Neuronal stem cell (in vitro differentiated cells): ENCODE measurements at regions not wholly inside any gene's neighbourhood (a gene's known extent, or its start where the extent isn't known, plus 50 kb on each side); places are given as distances from the start of the nearest gene placed in this dataset.

Experiments
- DNase-seq: peaks from one replicate; pipeline ENCODE4 v3.0.0-alpha.2; 2013; ENCODE audit warnings: low spot score
- H2AFZ ChIP-seq: one replicate; pipeline ENCODE4 v1.6.1; 2013; ENCODE audit warnings: mild to moderate bottlenecking, low read length, inconsistent platforms
- H2AK5ac ChIP-seq: 2 replicates; pipeline ENCODE4 v1.6.1; 2013; ENCODE audit warnings: low read depth, mild to moderate bottlenecking, inconsistent platforms, low read length, moderate library complexity, mixed read lengths
- H2BK120ac ChIP-seq: 2 replicates; pipeline ENCODE4 v1.6.1; 2013; ENCODE audit warnings: low read depth, mild to moderate bottlenecking, inconsistent platforms, low read length, moderate library complexity, mixed read lengths
- H2BK12ac ChIP-seq: one replicate; pipeline ENCODE4 v1.6.1; 2013; ENCODE audit warnings: low read length, inconsistent platforms
- H2BK15ac ChIP-seq: 2 replicates; pipeline ENCODE4 v1.6.1; 2013; ENCODE audit warnings: mild to moderate bottlenecking, low read length, inconsistent platforms, mixed read lengths
- H2BK5ac ChIP-seq: one replicate; pipeline ENCODE4 v1.6.1; 2013; ENCODE audit warnings: inconsistent platforms, mild to moderate bottlenecking, low read length, moderate library complexity
- H3K14ac ChIP-seq: one replicate; pipeline ENCODE4 v1.6.1; 2013; ENCODE audit warnings: low read length, inconsistent platforms
- H3K18ac ChIP-seq: 2 replicates; pipeline ENCODE4 v1.6.1; 2013; ENCODE audit warnings: low read length, inconsistent platforms
- H3K23ac ChIP-seq: 2 replicates; pipeline ENCODE4 v1.6.1; 2013; ENCODE audit warnings: low read depth, mild to moderate bottlenecking, mixed read lengths, low read length, inconsistent platforms; ENCODE audit not compliant: poor library complexity
- H3K27ac ChIP-seq: replicated peaks from 3 replicates; pipeline ENCODE4 v1.5.1; 2013; ENCODE audit warnings: low read length, inconsistent platforms
- H3K27me3 ChIP-seq, 3 experiments: 2 replicates each; pipeline ENCODE4 v1.6.1; 2013; ENCODE audit warnings: low read length in 3 of 3, mild to moderate bottlenecking in 2 of 3, inconsistent platforms in 1 of 3, low read depth in 1 of 3, mixed read lengths in 1 of 3, moderate library complexity in 1 of 3; ENCODE audit not compliant: control insufficient read depth in 3 of 3, insufficient read depth in 3 of 3
- H3K36me3 ChIP-seq, 2 donors: replicated peaks in 1 of 2; 2 replicates each; pipeline ENCODE4 v1.6.1; 2013; ENCODE audit warnings: low read length in 2 of 2; ENCODE audit not compliant: control insufficient read depth in 2 of 2, insufficient read depth in 2 of 2
- H3K4ac ChIP-seq: 2 replicates; pipeline ENCODE4 v1.6.1; 2013; ENCODE audit warnings: inconsistent platforms, mild to moderate bottlenecking, low read length, moderate library complexity
- H3K4me1 ChIP-seq, 2 donors: 1 replicate in 1 of 2; 2 replicates in 1 of 2; pipeline ENCODE4 v1.6.1; 2013; ENCODE audit warnings: low read length in 2 of 2, low read depth in 1 of 2; ENCODE audit not compliant: control insufficient read depth in 2 of 2, insufficient read depth in 1 of 2
- H3K4me2 ChIP-seq: one replicate; pipeline ENCODE4 v1.6.1; 2013; ENCODE audit warnings: mild to moderate bottlenecking, low read length, inconsistent platforms; ENCODE audit not compliant: insufficient read depth, poor library complexity, severe bottlenecking
- H3K4me3 ChIP-seq, 2 donors: 2 replicates each; pipeline ENCODE4 v1.5.1; 2013; ENCODE audit warnings: low read length in 2 of 2, mild to moderate bottlenecking in 2 of 2, inconsistent platforms in 1 of 2, moderate library complexity in 1 of 2
- H3K79me1 ChIP-seq: one replicate; pipeline ENCODE4 v1.6.1; 2013; ENCODE audit warnings: low read depth, mild to moderate bottlenecking, inconsistent platforms, low read length, moderate library complexity
- H3K9ac ChIP-seq: one replicate; pipeline ENCODE4 v1.6.1; 2013; ENCODE audit warnings: mild to moderate bottlenecking, low read depth, low read length, inconsistent platforms; ENCODE audit not compliant: poor library complexity
- H3K9me3 ChIP-seq, 2 donors: replicated peaks in 1 of 2; 2 replicates each; pipeline versions ENCODE3 to v1.6.1; 2013; ENCODE audit warnings: low read length in 2 of 2, mild to moderate bottlenecking in 2 of 2, inconsistent platforms in 1 of 2, low read depth in 1 of 2, mixed read lengths in 1 of 2, moderate library complexity in 1 of 2; ENCODE audit not compliant: control insufficient read depth in 2 of 2, insufficient read depth in 1 of 2
- H4K8ac ChIP-seq: one replicate; pipeline ENCODE4 v1.6.1; 2013; ENCODE audit warnings: low read depth, mild to moderate bottlenecking, inconsistent platforms, low read length, moderate library complexity
- H4K91ac ChIP-seq: one replicate; pipeline ENCODE4 v1.6.1; 2013; ENCODE audit warnings: low read length, low read depth, mild to moderate bottlenecking, inconsistent platforms; ENCODE audit not compliant: poor library complexity
- WGBS, 2 donors: extraction: QIAGEN DNeasy Blood & Tissue Kit; methylation state at CpG; one replicate each; pipeline ENCODE4 v1.1.7; 2013; ENCODE audit warnings: missing lambda C conversion rate in 2 of 2, mixed read lengths in 1 of 2; ENCODE audit not compliant: insufficient read length in 2 of 2, insufficient replicate concordance in 1 of 2; ENCODE audit errors: extremely low coverage in 2 of 2; 5-methylcytosine and 5-hydroxymethylcytosine counted together

DNA sequence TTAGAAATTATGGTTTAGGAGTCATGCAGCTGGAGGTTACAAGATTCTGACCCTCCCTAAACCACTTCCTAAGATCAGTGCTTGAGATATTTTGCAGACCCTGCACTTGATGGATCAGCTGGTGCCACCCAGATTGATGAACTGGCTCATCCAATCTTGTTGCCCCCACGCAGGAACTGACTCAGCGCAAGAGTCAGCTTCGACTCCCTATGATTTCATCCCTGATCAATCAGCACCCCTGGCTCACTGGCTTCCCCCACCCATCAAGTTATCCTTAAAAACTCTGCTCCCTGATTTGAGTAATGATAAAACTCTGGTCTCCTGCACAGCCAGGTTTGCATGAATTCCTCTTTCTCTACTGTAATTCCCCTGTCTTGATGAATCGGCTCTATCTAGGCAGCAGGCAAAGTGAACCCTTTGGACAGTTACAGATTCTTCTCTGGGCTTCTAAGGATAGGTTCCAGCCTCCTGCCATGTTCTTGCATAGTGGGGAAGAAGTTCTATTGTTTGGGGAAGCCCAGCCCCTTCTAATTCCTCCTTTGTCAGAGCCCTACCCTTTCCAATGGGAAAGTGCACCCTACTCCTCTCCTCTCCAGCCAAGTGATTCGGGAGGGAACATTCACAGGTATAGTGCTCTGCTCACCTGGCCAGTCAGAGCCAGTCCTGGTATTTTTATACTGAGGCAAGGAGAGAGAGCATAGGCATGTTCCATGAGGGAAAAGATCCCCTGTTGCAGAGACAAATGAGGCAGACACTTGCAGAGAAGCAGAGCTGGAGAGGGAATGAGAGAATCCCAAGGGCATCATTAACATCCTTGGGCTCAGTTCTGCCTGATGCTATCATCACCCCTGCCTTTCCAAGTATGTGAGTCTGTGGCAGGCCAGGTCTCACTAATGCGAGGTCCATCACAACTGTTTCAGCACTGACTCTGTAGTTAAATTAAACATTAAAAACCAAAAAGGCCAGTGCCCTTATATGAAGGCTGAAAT is 224.4 kb upstream of the GALNT17 start:
- no peak overlapping the region for H3K9ac ChIP-seq
- H2AFZ ChIP-seq, result no peak overlapping the region
- H3K14ac ChIP-seq, result no peak overlapping the region
- no peak overlapping the region for H3K4me2 ChIP-seq
- H3K4ac ChIP-seq, result no peak overlapping the region
- DNase-seq, result no peak
- H3K23ac ChIP-seq, result no peak overlapping the region
- peaks cover 0 to 3% (median 0%) of the 10 kb centered on the region in 3 experiments for H3K27me3 ChIP-seq
- H2BK120ac ChIP-seq, result no peak overlapping the region
- H2AK5ac ChIP-seq, result no peak overlapping the region
- H2BK5ac ChIP-seq, result no peak overlapping the region
- no peaks in the 10 kb centered on the region for H3K36me3 ChIP-seq
- H3K18ac ChIP-seq, result no peak overlapping the region
- no peak overlapping the region for H3K27ac ChIP-seq
- no peak overlapping the region for H2BK12ac ChIP-seq
- H3K79me1 ChIP-seq, result no peaks in the 10 kb centered on the region
- no peak overlapping the region for H4K8ac ChIP-seq
- no CpG with 5 or more reads among the region's 6 CpGs for WGBS, 2 donors
- H2BK15ac ChIP-seq, result no peak overlapping the region
- H3K4me3 ChIP-seq, result no peak overlapping the region
- H4K91ac ChIP-seq, result no peak overlapping the region
- H3K9me3 ChIP-seq, result no peaks in the 10 kb centered on the region
- H3K4me1 ChIP-seq, result peaks cover 6 to 8% of the 10 kb centered on the region in 2 donors

DNA sequence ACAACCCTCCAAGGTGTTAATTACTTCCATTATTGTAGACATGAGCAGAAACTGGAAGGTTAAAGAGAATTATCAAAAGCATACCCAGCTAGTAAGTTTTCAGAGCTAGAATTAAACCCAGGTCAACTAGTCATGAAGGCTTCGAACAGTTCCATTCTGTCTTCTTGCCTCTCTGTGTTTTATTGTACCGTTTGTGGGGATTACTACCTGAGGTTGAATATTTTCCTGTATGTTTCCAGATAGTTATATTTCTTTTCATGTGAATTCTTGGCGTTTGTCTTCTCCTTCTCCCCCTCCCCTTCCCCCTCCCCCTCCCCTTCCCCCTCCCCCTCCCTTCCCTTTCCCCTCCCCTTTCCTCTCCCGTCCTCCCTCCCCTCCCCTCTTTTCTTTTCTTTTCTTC is 218.0 kb upstream of the GALNT17 start:
- Histone ChIP-seq H3K23ac (no peak overlapping the region), H3K4me3 (no peak overlapping the region), H4K8ac (no peak overlapping the region), H3K9me3 (peaks cover 0 to 2% of the 10 kb centered on the region in 2 donors), H2AFZ (no peak overlapping the region), H4K91ac (no peak overlapping the region), H3K27ac (no peak overlapping the region), H3K4me1 (no peaks in the 10 kb centered on the region), H2BK15ac (no peak overlapping the region), H3K4me2 (no peak overlapping the region), H2BK120ac (no peak overlapping the region), H2BK5ac (no peak overlapping the region), H2BK12ac (no peak overlapping the region), H3K27me3 (no peaks in the 10 kb centered on the region), H3K14ac (no peak overlapping the region), H3K18ac (no peak overlapping the region), H3K4ac (no peak overlapping the region), H3K79me1 (no peaks in the 10 kb centered on the region), H2AK5ac (no peak overlapping the region), H3K36me3 (no peaks in the 10 kb centered on the region), H3K9ac (no peak overlapping the region)
- DNase-seq, result no peak
- no CpG with 5 or more reads among the region's 4 CpGs for whole genome bisulfite sequencing, 2 donors

DNA sequence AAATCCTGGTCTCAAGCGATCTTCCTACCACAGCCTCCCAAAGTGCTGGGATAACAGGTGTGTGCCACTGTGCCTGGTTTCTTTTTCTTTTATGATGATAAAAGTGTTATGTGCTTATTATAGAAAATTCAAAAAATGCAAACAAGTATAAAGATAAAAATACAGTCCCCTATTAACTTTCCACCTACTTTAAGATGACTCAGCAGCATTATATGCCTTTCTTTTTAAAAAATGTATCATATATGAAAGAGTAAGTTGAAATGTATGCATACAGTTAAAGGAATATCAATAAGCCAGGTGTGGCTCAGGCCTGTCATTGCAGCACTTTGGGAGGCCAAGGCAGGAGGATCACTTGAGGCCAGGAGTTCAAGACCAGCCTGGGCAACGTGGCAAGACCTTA is 216.9 kb upstream of the GALNT17 start:
- Histone ChIP-seq H3K27ac (no peak overlapping the region), H4K8ac (no peak overlapping the region), H3K79me1 (no peaks in the 10 kb centered on the region), H3K9me3 (peaks cover 0 to 2% of the 10 kb centered on the region in 2 donors), H3K4me2 (no peak overlapping the region), H3K18ac (no peak overlapping the region), H4K91ac (no peak overlapping the region), H2BK5ac (no peak overlapping the region), H3K4me3 (no peak overlapping the region), H2BK12ac (no peak overlapping the region), H2BK120ac (no peak overlapping the region), H2AK5ac (no peak overlapping the region), H3K14ac (no peak overlapping the region), H2BK15ac (no peak overlapping the region), H3K36me3 (no peaks in the 10 kb centered on the region), H3K4ac (no peak overlapping the region), H2AFZ (no peak overlapping the region), H3K9ac (no peak overlapping the region), H3K27me3 (no peaks in the 10 kb centered on the region), H3K23ac (no peak overlapping the region), H3K4me1 (peaks cover 0 to 2% of the 10 kb centered on the region in 2 donors)
- no peak for DNase-seq
- no CpG with 5 or more reads among the region's 2 CpGs for WGBS, 2 donors

DNA sequence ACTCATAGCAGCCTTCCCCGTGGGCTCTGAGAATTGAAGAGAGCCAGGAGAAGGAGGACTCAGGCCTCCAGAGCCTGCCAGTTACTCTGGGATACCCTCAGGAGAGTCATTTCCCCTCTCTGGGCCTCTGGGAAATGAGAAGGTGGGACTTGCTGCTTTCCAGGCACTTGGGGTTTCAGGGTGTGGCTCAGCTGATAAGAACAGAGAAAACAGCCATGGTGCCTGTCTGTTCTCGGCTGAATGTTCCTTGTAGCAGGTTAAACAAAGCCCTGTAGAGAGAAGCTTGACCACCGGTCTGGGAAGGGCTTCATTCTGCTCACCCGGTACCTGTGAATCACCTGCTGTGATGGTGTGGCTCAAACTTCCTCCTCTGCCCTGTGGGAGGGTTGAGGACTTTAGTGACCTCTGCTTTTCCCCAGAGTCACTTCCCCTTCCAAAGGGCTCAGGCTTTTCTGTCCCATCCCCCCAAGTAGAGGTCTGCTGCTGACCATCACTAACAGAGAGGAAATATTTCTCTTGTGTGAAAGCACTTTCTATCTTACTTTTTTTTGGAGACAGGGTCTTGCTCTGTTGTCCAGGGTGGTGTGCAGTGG is 212.4 kb upstream of the GALNT17 start:
- Histone ChIP-seq H2BK120ac (no peak overlapping the region), H3K27me3 (no peaks in the 10 kb centered on the region), H3K23ac (no peak overlapping the region), H3K27ac (no peak overlapping the region), H4K8ac (no peak overlapping the region), H2BK12ac (no peak overlapping the region), H3K4me1 (peaks cover 0 to 8% of the 10 kb centered on the region in 2 donors), H2AK5ac (no peak overlapping the region), H3K36me3 (no peaks in the 10 kb centered on the region), H3K9me3 (peaks cover 0 to 2% of the 10 kb centered on the region in 2 donors), H3K18ac (no peak overlapping the region), H3K9ac (no peak overlapping the region), H3K79me1 (no peaks in the 10 kb centered on the region), H3K4me3 (no peak overlapping the region), H3K4ac (no peak overlapping the region), H3K14ac (no peak overlapping the region), H4K91ac (no peak overlapping the region), H2BK15ac (no peak overlapping the region), H2BK5ac (no peak overlapping the region), H2AFZ (no peak overlapping the region), H3K4me2 (no peak overlapping the region)
- WGBS, 2 donors, result no CpG with 5 or more reads among the region's 4 CpGs
- DNase-seq, result no peak
